ENCODE measurements at regions not wholly inside any gene's neighbourhood (a gene's known extent, or its start where the extent isn't known, plus 50 kb on each side); places are given as distances from the start of the nearest gene placed in this dataset.
"Not testable (repeated sequence)": the region's sequence is repeated elsewhere in the genome, so short reads cannot be mapped to it uniquely, and the experiment has no call there.

- DNase-seq (ENCODE audit: low spot score): no peak
- in situ Hi-C loops (cut with MboI; ENCODE audit: low sequenced_read_pairs, unreplicated experiment): no loop called here
These were observed 201.6 kb downstream of the LRRC70 start for GRCh38 chr5:62780230-62780629.

GRCh38 chr5:62779010-62779422 is 200.4 kb downstream of the LRRC70 start:
- in situ Hi-C loops (cut with MboI; ENCODE audit: low sequenced_read_pairs, unreplicated experiment): loop anchor here (10.0 kb wide), 1 partner anchor 324 kb away; no protein-coding TSS in a partner anchor
- peak; percentile 70 for DNase-seq (ENCODE audit: low spot score)
- peak; percentile 53 for TF ChIP-seq CTCF (IDR thresholded peaks at IDR 0.05; ENCODE audit: borderline replicate concordance, control extremely low read depth, extremely low read depth, insufficient read depth, missing control alignments)

More at GRCh38 chr5:62780230-62780629, 201.6 kb downstream of the LRRC70 start:
- no peak for TF ChIP-seq CTCF (IDR thresholded peaks at IDR 0.05; ENCODE audit: borderline replicate concordance, control extremely low read depth, extremely low read depth, insufficient read depth, missing control alignments)

- TF ChIP-seq CTCF (IDR thresholded peaks at IDR 0.05; ENCODE audit: borderline replicate concordance, control extremely low read depth, extremely low read depth, insufficient read depth, missing control alignments): no peak
- no peak for DNase-seq (ENCODE audit: low spot score)
These were observed 199.8 kb downstream of the LRRC70 start for GRCh38 chr5:62778316-62779009.

GRCh38 chr5:62777081-62777480 is 198.5 kb downstream of the LRRC70 start:
- DNase-seq (ENCODE audit: low spot score): not testable (repeated sequence)
- in situ Hi-C loops (cut with MboI; ENCODE audit: low sequenced_read_pairs, unreplicated experiment): loop anchor here (10.0 kb wide), 1 partner anchor 322 kb away; no protein-coding TSS in a partner anchor

More at GRCh38 chr5:62778316-62779009, 199.8 kb downstream of the LRRC70 start:
- in situ Hi-C loops (cut with MboI; ENCODE audit: low sequenced_read_pairs, unreplicated experiment): loop anchor here (10.0 kb wide), 1 partner anchor 324 kb away; no protein-coding TSS in a partner anchor

GRCh38 chr5:62776592-62776991 is 198.0 kb downstream of the LRRC70 start:
- in situ Hi-C loops (cut with MboI; ENCODE audit: low sequenced_read_pairs, unreplicated experiment): loop anchor here (10.0 kb wide), 1 partner anchor 322 kb away; no protein-coding TSS in a partner anchor
- DNase-seq (ENCODE audit: low spot score): not testable (repeated sequence)

GRCh38 chr5:62773460-62773859 is 194.8 kb downstream of the LRRC70 start:
- TF ChIP-seq CTCF (IDR thresholded peaks at IDR 0.05; ENCODE audit: borderline replicate concordance, control extremely low read depth, extremely low read depth, insufficient read depth, missing control alignments): no peak
- in situ Hi-C loops (cut with MboI; ENCODE audit: low sequenced_read_pairs, unreplicated experiment): loop anchor here (10.0 kb wide), 1 partner anchor 319 kb away; no protein-coding TSS in a partner anchor

GRCh38 chr5:62771341-62771740 is 192.7 kb downstream of the LRRC70 start:
- no peak for TF ChIP-seq CTCF (IDR thresholded peaks at IDR 0.05; ENCODE audit: borderline replicate concordance, control extremely low read depth, extremely low read depth, insufficient read depth, missing control alignments)
- in situ Hi-C loops (cut with MboI; ENCODE audit: low sequenced_read_pairs, unreplicated experiment): loop anchor here (10.0 kb wide), 1 partner anchor 317 kb away; no protein-coding TSS in a partner anchor
- DNase-seq (ENCODE audit: low spot score): no peak

More at GRCh38 chr5:62773460-62773859, 194.8 kb downstream of the LRRC70 start:
- DNase-seq (ENCODE audit: low spot score): no peak
